Neural crest cell (in vitro differentiated cells): ENCODE measurements at regions not wholly inside any gene's neighbourhood (a gene's known extent, or its start where the extent isn't known, plus 50 kb on each side); places are given as distances from the start of the nearest gene placed in this dataset.

Experiments used
- DNase-seq: peaks from one replicate; pipeline ENCODE4 v3.0.0; 2021; ENCODE audit warnings: low read depth, mixed read lengths, low spot score
- H3K27ac Mint-ChIP-seq: one replicate; pipeline ENCODE4 v1.8.0; 2021; ENCODE audit warnings: mild to moderate bottlenecking, mixed read lengths; ENCODE audit not compliant: unreplicated experiment
- H3K27me3 Mint-ChIP-seq: 2 replicates; pipeline ENCODE4 v1.8.0; 2021; ENCODE audit warnings: low read depth, mild to moderate bottlenecking, mixed read lengths
- H3K36me3 Mint-ChIP-seq: 2 replicates; pipeline ENCODE4 v1.8.0; 2021; ENCODE audit warnings: low read depth, mild to moderate bottlenecking, mixed read lengths
- H3K4me1 Mint-ChIP-seq: 2 replicates; pipeline ENCODE4 v1.8.0; 2021; ENCODE audit warnings: mixed read lengths
- H3K4me3 Mint-ChIP-seq: one replicate; pipeline ENCODE4 v1.8.0; 2021; ENCODE audit warnings: mild to moderate bottlenecking, mixed read lengths
- H3K9me3 Mint-ChIP-seq: 2 replicates; pipeline ENCODE4 v1.8.0; 2021; ENCODE audit warnings: mixed read lengths
- CTCF ChIP-seq: fragments of 200-600 bp; sonication (generic); conservative IDR thresholded peaks from 2 replicates; pipeline ENCODE4 v1.5.0; 2021; ENCODE audit warnings: antibody characterized with exemption, mild to moderate bottlenecking

GRCh38 chr6:67683960-67684359 is 951.1 kb upstream of the ADGRB3 start:
- no peaks in the 10 kb centered on the region for H3K9me3 Mint-ChIP-seq

DNA sequence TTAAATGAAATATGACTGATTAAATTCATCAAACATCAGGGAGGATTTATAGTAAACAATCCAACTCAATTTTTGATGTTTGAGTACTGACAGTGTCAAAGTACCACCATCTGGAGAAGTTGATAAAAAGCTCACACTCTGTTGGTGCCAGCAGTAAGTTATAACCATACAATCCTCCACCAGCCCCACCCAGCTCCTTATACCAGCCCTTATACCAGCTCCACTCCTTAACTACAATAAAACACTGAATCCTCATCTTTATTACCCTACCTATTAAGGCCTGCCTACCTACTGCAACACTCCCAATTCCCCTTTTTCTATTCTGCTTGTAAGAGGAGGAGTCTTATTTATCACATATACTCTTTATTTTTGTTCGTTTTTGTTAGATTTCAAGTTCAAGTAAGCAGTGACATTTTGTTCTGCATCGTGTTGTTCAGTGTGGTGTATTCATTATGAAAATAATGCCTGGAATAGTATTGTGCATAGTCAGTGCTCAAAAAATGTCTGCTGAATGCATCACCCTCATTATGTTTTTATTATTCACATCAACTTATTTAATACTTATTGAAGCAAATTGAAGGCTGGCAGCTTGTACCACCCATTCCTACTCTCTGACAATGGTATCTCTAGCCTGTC is 954.7 kb upstream of the ADGRB3 start:
- no peak overlapping the region for H3K4me3 Mint-ChIP-seq
- no peak for TF ChIP-seq CTCF
- no peaks in the 10 kb centered on the region for H3K4me1 Mint-ChIP-seq
- DNase-seq = no peak
- H3K36me3 Mint-ChIP-seq = no peaks in the 10 kb centered on the region
- no peaks in the 10 kb centered on the region for H3K9me3 Mint-ChIP-seq
- no peak overlapping the region for H3K27ac Mint-ChIP-seq
- no peaks in the 10 kb centered on the region for H3K27me3 Mint-ChIP-seq

More at GRCh38 chr6:67683960-67684359, 951.1 kb upstream of the ADGRB3 start:
- no peaks in the 10 kb centered on the region for H3K27me3 Mint-ChIP-seq
- H3K4me1 Mint-ChIP-seq = no peaks in the 10 kb centered on the region
- no peaks in the 10 kb centered on the region for H3K36me3 Mint-ChIP-seq
- DNase-seq = no peak
- no peak overlapping the region for H3K27ac Mint-ChIP-seq
- TF ChIP-seq CTCF = no peak
- no peak overlapping the region for H3K4me3 Mint-ChIP-seq

- Mint-ChIP-seq H3K4me1 (no peaks in the 10 kb centered on the region), H3K27me3 (no peaks in the 10 kb centered on the region), H3K36me3 (no peaks in the 10 kb centered on the region), H3K4me3 (no peak overlapping the region), H3K9me3 (no peaks in the 10 kb centered on the region), H3K27ac (no peak overlapping the region)
- no peak for DNase-seq
- TF ChIP-seq CTCF = no peak
Measured at GRCh38 chr6:67679566-67680296, 955.4 kb upstream of the ADGRB3 start.

DNA sequence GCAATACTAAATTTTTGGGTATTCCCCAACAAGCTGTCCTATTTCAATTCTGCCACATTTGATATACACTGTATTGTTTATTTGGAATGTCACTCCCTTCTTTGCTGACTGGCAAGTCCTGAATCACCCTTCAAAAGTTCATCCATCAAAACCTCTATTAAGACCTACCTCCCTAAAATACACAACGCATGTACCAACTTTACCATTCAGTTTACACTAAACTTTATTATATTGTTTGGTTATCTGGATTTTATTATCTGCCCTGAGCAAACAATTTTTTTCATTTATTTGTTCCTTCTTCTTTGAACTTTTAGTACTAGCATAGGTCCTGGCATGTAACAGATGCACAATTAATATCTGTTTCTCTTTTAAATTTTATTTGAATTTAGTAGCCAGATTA is 958.2 kb upstream of the ADGRB3 start:
- H3K36me3 Mint-ChIP-seq = no peaks in the 10 kb centered on the region
- H3K9me3 Mint-ChIP-seq = no peaks in the 10 kb centered on the region
- TF ChIP-seq CTCF = no peak
- no peaks in the 10 kb centered on the region for H3K4me1 Mint-ChIP-seq
- H3K4me3 Mint-ChIP-seq = no peak overlapping the region
- no peak for DNase-seq
- no peaks in the 10 kb centered on the region for H3K27me3 Mint-ChIP-seq
- H3K27ac Mint-ChIP-seq = no peak overlapping the region

DNA sequence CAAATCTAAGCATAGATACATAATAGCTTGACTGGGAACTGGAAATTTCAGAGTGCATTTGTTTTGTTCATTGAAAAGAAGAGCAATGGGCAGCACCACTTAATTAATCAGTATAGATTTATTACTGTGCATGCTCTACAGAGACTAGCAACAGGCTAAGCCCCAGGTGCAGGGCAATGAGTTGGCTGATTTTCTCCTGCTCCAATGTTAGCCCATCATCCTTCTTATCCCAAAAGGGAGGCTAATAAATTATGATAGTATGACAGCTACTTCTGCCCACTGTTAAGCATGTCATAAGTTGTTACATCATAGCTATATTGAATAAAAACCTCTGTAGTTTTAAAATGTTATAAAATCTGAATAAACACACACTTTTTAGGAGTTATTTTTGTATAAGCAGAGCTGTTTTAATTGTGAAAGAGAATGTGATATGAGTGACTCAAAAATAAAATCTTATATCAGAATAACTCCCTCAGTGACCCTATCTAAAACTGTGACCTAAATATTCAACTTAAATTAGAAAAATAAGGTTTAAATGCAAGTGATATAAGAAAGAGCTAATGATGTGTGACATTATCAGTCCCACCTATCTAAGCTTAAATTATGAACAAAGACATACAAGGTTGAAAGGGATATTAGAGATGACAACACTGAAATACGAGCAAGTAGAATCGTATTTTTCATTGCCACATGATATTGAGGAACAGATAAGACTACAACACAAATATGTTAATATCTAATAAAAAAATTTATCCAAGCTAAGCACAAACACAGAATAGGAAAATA is 967.3 kb upstream of the ADGRB3 start:
- Mint-ChIP-seq H3K36me3 (peaks cover 2% of the 10 kb centered on the region), H3K9me3 (peaks cover 7% of the 10 kb centered on the region), H3K27ac (no peak overlapping the region), H3K4me1 (no peaks in the 10 kb centered on the region), H3K27me3 (no peaks in the 10 kb centered on the region), H3K4me3 (no peak overlapping the region)
- no peak for TF ChIP-seq CTCF
- DNase-seq = no peak
